ENCODE measurements at regions not wholly inside any gene's neighbourhood (a gene's known extent, or its start where the extent isn't known, plus 50 kb on each side); places are given as distances from the start of the nearest gene placed in this dataset.

- no peaks in the 10 kb centered on the region for H3K9me3 ChIP-seq (ENCODE audit: control insufficient read depth in 1 of 2, low read length in 2 of 2)
- H3K4me1 ChIP-seq (ENCODE audit: insufficient read depth, low read length): no peaks in the 10 kb centered on the region
- ChIA-PET CTCF (ENCODE audit: partially characterized antibody) (no interaction called here), POLR2A (ENCODE audit: partially characterized antibody) (no interaction called here)
- peaks cover 0 to 27% (median 7%) of the 10 kb centered on the region in 8 donors for H3K9me3 Mint-ChIP-seq
- no peaks in the 10 kb centered on the region for H3K36me3 ChIP-seq (ENCODE audit: insufficient read depth, low read length)
- no peak overlapping the region for H3K4me3 Mint-ChIP-seq
- no peak overlapping the region for H3K27ac ChIP-seq (ENCODE audit: low read depth, low read length)
- H3K36me3 Mint-ChIP-seq: no peaks in the 10 kb centered on the region
- no peak overlapping the region for H3K4me3 ChIP-seq (ENCODE audit: low read length in 2 of 2)
- no peaks in the 10 kb centered on the region for H3K4me1 Mint-ChIP-seq
- no peaks in the 10 kb centered on the region for H3K27me3 ChIP-seq (ENCODE audit: insufficient read depth, low read length)
- no peak for DNase-seq
- intact Hi-C loops (cut with micrococcal nuclease): no loop called here
- no peaks in the 10 kb centered on the region for H3K27me3 Mint-ChIP-seq
- H3K27ac Mint-ChIP-seq: no peak overlapping the region
Measured at GRCh38 chr5:27491746-27492439, 453.5 kb upstream of the CDH9 start.

GRCh38 chr5:27491047-27491446 is 452.7 kb upstream of the CDH9 start:
- no peak overlapping the region for H3K4me3 Mint-ChIP-seq
- no peaks in the 10 kb centered on the region for H3K36me3 Mint-ChIP-seq
- CTCF ChIA-PET (ENCODE audit: partially characterized antibody): no interaction called here
- POLR2A ChIA-PET (ENCODE audit: partially characterized antibody): no interaction called here
- Histone ChIP-seq H3K4me3 (ENCODE audit: low read length in 2 of 2) (no peak overlapping the region), H3K27ac (ENCODE audit: low read depth, low read length) (no peak overlapping the region), H3K9me3 (ENCODE audit: control insufficient read depth in 1 of 2, low read length in 2 of 2) (no peaks in the 10 kb centered on the region), H3K4me1 (ENCODE audit: insufficient read depth, low read length) (no peaks in the 10 kb centered on the region), H3K27me3 (ENCODE audit: insufficient read depth, low read length) (no peaks in the 10 kb centered on the region), H3K36me3 (ENCODE audit: insufficient read depth, low read length) (no peaks in the 10 kb centered on the region)
- H3K9me3 Mint-ChIP-seq: peaks cover 0 to 28% (median 7%) of the 10 kb centered on the region in 8 donors
- intact Hi-C loops (cut with micrococcal nuclease): no loop called here
- no peaks in the 10 kb centered on the region for H3K4me1 Mint-ChIP-seq
- no peak overlapping the region for H3K27ac Mint-ChIP-seq
- DNase-seq: no peak
- H3K27me3 Mint-ChIP-seq: no peaks in the 10 kb centered on the region

GRCh38 chr5:27489701-27490100 is 451.3 kb upstream of the CDH9 start:
- no peaks in the 10 kb centered on the region for H3K36me3 ChIP-seq (ENCODE audit: insufficient read depth, low read length)
- Mint-ChIP-seq H3K4me3 (no peak overlapping the region), H3K27me3 (no peaks in the 10 kb centered on the region), H3K27ac (no peak overlapping the region), H3K9me3 (peaks cover 0 to 28% (median 7%) of the 10 kb centered on the region in 8 donors), H3K36me3 (no peaks in the 10 kb centered on the region), H3K4me1 (no peaks in the 10 kb centered on the region)
- POLR2A ChIA-PET (ENCODE audit: partially characterized antibody): no interaction called here
- no peaks in the 10 kb centered on the region for H3K27me3 ChIP-seq (ENCODE audit: insufficient read depth, low read length)
- CTCF ChIA-PET (ENCODE audit: partially characterized antibody): no interaction called here
- no peaks in the 10 kb centered on the region for H3K9me3 ChIP-seq (ENCODE audit: control insufficient read depth in 1 of 2, low read length in 2 of 2)
- no peak overlapping the region for H3K4me3 ChIP-seq (ENCODE audit: low read length in 2 of 2)
- H3K27ac ChIP-seq (ENCODE audit: low read depth, low read length): no peak overlapping the region
- DNase-seq: no peak
- no peaks in the 10 kb centered on the region for H3K4me1 ChIP-seq (ENCODE audit: insufficient read depth, low read length)
- intact Hi-C loops (cut with micrococcal nuclease): no loop called here

- no peak for DNase-seq
- Histone ChIP-seq H3K4me3 (ENCODE audit: low read length in 2 of 2) (no peak overlapping the region), H3K27me3 (ENCODE audit: insufficient read depth, low read length) (no peaks in the 10 kb centered on the region), H3K27ac (ENCODE audit: low read depth, low read length) (no peak overlapping the region), H3K4me1 (ENCODE audit: insufficient read depth, low read length) (no peaks in the 10 kb centered on the region), H3K36me3 (ENCODE audit: insufficient read depth, low read length) (no peaks in the 10 kb centered on the region), H3K9me3 (ENCODE audit: control insufficient read depth in 1 of 2, low read length in 2 of 2) (peaks cover 0 to 3% of the 10 kb centered on the region in 2 donors)
- no peaks in the 10 kb centered on the region for H3K27me3 Mint-ChIP-seq
- H3K36me3 Mint-ChIP-seq: no peaks in the 10 kb centered on the region
- ChIA-PET POLR2A (ENCODE audit: partially characterized antibody) (no interaction called here), CTCF (ENCODE audit: partially characterized antibody) (no interaction called here)
- intact Hi-C loops (cut with micrococcal nuclease): no loop called here
- H3K4me3 Mint-ChIP-seq: no peak overlapping the region
- no peak overlapping the region for H3K27ac Mint-ChIP-seq
- H3K9me3 Mint-ChIP-seq: peaks cover 0 to 20% (median 5%) of the 10 kb centered on the region in 8 donors
- no peaks in the 10 kb centered on the region for H3K4me1 Mint-ChIP-seq
Measured at GRCh38 chr5:27482663-27483062, 444.3 kb upstream of the CDH9 start.

- ChIA-PET POLR2A (ENCODE audit: partially characterized antibody) (no interaction called here), CTCF (ENCODE audit: partially characterized antibody) (no interaction called here)
- H3K4me3 Mint-ChIP-seq: no peak overlapping the region
- no peak for DNase-seq
- no peaks in the 10 kb centered on the region for H3K27me3 Mint-ChIP-seq
- no peaks in the 10 kb centered on the region for H3K36me3 Mint-ChIP-seq
- Histone ChIP-seq H3K27ac (ENCODE audit: low read depth, low read length) (no peak overlapping the region), H3K27me3 (ENCODE audit: insufficient read depth, low read length) (no peaks in the 10 kb centered on the region), H3K36me3 (ENCODE audit: insufficient read depth, low read length) (no peaks in the 10 kb centered on the region), H3K4me1 (ENCODE audit: insufficient read depth, low read length) (no peaks in the 10 kb centered on the region), H3K4me3 (ENCODE audit: low read length in 2 of 2) (no peak overlapping the region), H3K9me3 (ENCODE audit: control insufficient read depth in 1 of 2, low read length in 2 of 2) (peaks cover 0 to 11% of the 10 kb centered on the region in 2 donors)
- intact Hi-C loops (cut with micrococcal nuclease): no loop called here
- no peak overlapping the region for H3K27ac Mint-ChIP-seq
- no peaks in the 10 kb centered on the region for H3K4me1 Mint-ChIP-seq
- H3K9me3 Mint-ChIP-seq: peaks cover 2 to 32% (median 11%) of the 10 kb centered on the region in 8 donors
Measured at GRCh38 chr5:27479859-27480258, 441.5 kb upstream of the CDH9 start.

GRCh38 chr5:27477550-27477949 is 439.2 kb upstream of the CDH9 start:
- no peaks in the 10 kb centered on the region for H3K27me3 Mint-ChIP-seq

GRCh38 chr5:27476356-27476988 is 438.1 kb upstream of the CDH9 start:
- peaks cover 2 to 30% (median 15%) of the 10 kb centered on the region in 8 donors for H3K9me3 Mint-ChIP-seq
- CTCF ChIA-PET (ENCODE audit: partially characterized antibody): no interaction called here
- H3K27me3 Mint-ChIP-seq: no peaks in the 10 kb centered on the region
- intact Hi-C loops (cut with micrococcal nuclease): no loop called here
- POLR2A ChIA-PET (ENCODE audit: partially characterized antibody): no interaction called here
- DNase-seq: no peak
- H3K4me1 Mint-ChIP-seq: no peaks in the 10 kb centered on the region
- H3K9me3 ChIP-seq (ENCODE audit: control insufficient read depth in 1 of 2, low read length in 2 of 2): peaks cover 0 to 11% of the 10 kb centered on the region in 2 donors
- no peaks in the 10 kb centered on the region for H3K27me3 ChIP-seq (ENCODE audit: insufficient read depth, low read length)
- no peak overlapping the region for H3K27ac ChIP-seq (ENCODE audit: low read depth, low read length)
- H3K27ac Mint-ChIP-seq: no peak overlapping the region
- no peaks in the 10 kb centered on the region for H3K36me3 Mint-ChIP-seq
- H3K36me3 ChIP-seq (ENCODE audit: insufficient read depth, low read length): no peaks in the 10 kb centered on the region
- H3K4me3 ChIP-seq (ENCODE audit: low read length in 2 of 2): no peak overlapping the region
- H3K4me1 ChIP-seq (ENCODE audit: insufficient read depth, low read length): no peaks in the 10 kb centered on the region
- no peak overlapping the region for H3K4me3 Mint-ChIP-seq

More at GRCh38 chr5:27477550-27477949, 439.2 kb upstream of the CDH9 start:
- Mint-ChIP-seq H3K4me1 (no peaks in the 10 kb centered on the region), H3K4me3 (no peak overlapping the region), H3K36me3 (no peaks in the 10 kb centered on the region), H3K9me3 (peaks cover 2 to 33% (median 12%) of the 10 kb centered on the region in 8 donors), H3K27ac (no peak overlapping the region)
- H3K36me3 ChIP-seq (ENCODE audit: insufficient read depth, low read length): no peaks in the 10 kb centered on the region
- no peaks in the 10 kb centered on the region for H3K4me1 ChIP-seq (ENCODE audit: insufficient read depth, low read length)
- DNase-seq: no peak
- intact Hi-C loops (cut with micrococcal nuclease): no loop called here
- no peak overlapping the region for H3K27ac ChIP-seq (ENCODE audit: low read depth, low read length)
- POLR2A ChIA-PET (ENCODE audit: partially characterized antibody): no interaction called here
- no peaks in the 10 kb centered on the region for H3K27me3 ChIP-seq (ENCODE audit: insufficient read depth, low read length)
- peaks cover 0 to 11% of the 10 kb centered on the region in 2 donors for H3K9me3 ChIP-seq (ENCODE audit: control insufficient read depth in 1 of 2, low read length in 2 of 2)
- CTCF ChIA-PET (ENCODE audit: partially characterized antibody): no interaction called here
- H3K4me3 ChIP-seq (ENCODE audit: low read length in 2 of 2): no peak overlapping the region

Data from CD4-positive, alpha-beta memory T cell (primary cell).